Stimulated activated CD4-positive, alpha-beta T cell treated with anti-CD3 and anti-CD28 coated beads, TNF-alpha, amount 100 ng/mL, for 4 hours (primary cell): ENCODE measurements at regions not wholly inside any gene's neighbourhood (a gene's known extent, or its start where the extent isn't known, plus 50 kb on each side); places are given as distances from the start of the nearest gene placed in this dataset.
A peak's percentile ranks its signal among the peaks of the same experiment; 100 is the strongest.
"Not testable (repeated sequence)": the region's sequence is repeated elsewhere in the genome, so short reads cannot be mapped to it uniquely, and the experiment has no call there.

Experiments used
- DNase-seq, 3 experiments: peaks; one replicate each; pipeline ENCODE4 v3.0.0-alpha.2; 2020; ENCODE audit warnings: low read depth in 3 of 3

GRCh38 chr1:172837816-172838679 lies 179.1 kb downstream of the FASLG start:
- DNase-seq = peak in 1 of 3 experiments; percentile 13

GRCh38 chr1:172838680-172839313 lies 179.9 kb downstream of the FASLG start:
- DNase-seq = no peak

DNA sequence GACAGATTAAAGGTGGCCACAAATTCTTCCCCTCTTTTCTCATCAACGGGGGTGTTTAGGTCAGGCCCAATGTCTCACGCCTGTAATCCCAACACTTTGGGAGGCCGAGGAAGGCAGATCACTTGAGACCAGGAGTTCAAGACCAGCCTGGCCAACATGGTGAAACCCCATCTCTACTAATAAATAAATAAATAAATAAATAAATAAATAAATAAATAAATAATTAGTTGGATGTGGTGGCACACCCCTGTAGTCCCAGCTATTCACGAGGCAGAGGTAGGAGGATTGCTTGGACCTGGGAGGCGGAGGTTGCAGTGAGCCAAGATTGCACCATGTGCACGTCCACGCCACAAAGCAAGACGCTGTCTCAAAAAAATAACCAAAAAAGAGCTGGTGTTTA lies 180.7 kb downstream of the FASLG start:
- DNase-seq = not testable (repeated sequence)

DNA sequence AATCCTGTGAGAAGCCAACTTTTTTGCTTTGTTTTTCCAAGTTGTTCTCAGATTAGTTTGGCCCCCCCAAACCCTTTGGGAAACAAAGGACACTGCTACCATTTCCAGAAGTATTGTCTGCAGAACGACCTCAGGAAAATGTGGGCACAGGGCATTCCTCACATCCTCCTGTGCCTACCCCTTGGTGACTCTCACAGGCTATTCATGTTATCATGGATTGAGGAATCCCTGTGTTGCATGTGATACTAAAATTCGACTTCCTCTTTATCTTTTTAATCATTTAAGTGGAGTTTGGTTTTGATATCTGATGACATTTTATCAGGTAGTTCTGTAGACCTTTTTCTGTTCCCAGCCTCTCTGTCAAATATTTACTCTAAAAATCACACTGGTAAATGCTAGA lies 184.5 kb downstream of the FASLG start:
- DNase-seq = no peak

DNA sequence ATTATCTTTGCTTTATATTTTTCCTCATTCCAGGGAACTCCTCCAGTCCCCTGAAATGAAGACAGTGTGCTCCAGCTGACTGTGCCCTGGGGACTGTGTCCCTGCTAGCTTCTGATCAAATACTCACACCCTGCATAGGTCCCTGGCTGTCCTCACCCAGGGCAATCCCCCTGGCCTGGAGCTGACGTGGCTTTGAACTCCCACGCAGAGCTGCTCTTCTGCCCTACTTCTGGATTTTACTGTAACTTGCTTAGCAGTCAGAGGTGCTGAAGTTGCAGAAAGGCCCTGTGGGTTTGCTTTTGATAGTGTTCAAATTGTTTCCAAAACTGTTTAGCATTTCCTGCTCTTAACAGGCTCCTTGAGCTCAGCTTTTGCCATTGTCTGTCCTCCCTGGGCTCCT lies 186.5 kb downstream of the FASLG start:
- DNase-seq = peak; percentile 15 to 41 (median 19)

GRCh38 chr1:172845865-172846264 lies 187.0 kb downstream of the FASLG start:
- no peak for DNase-seq

GRCh38 chr1:172847814-172848213 lies 188.9 kb downstream of the FASLG start:
- DNase-seq = not testable (repeated sequence)

DNA sequence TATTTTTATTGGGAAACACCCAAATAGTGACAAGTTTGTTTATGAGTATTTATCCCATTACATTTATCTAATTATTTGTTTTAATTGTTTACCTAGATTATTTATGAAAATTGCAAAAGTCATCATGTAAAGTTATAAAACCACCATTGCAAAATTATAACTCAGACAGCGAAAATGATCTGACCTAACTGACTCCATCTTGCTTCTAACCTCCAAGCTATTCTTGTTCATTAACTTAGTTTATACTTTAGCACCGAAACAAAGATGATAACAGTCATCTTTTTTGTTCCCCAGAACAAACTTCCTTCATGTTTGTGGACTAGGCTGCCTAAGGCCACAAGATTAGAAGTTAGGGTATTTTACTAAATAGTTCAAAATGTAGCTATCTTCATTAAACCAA lies 190.8 kb downstream of the FASLG start:
- no peak for DNase-seq

DNA sequence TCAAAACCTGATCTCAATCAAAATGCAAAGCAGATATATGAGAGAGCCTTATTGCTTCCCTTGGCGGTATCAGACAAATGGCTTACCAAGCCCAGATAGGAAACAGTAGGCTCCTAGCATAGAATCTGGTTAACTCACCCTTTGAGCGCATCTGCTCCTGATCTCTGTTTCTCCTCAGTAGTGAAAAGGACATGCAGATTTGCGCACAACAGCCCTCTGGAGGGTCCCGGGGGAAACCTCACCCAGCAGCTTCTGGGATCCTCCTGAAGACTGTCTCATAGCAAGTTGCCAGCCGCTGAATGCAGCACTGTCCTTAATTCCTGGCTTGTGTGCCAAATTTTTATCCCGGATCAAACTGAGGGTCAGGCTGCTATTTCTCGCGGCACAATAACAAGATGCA lies 192.2 kb downstream of the FASLG start:
- no peak for DNase-seq

DNA sequence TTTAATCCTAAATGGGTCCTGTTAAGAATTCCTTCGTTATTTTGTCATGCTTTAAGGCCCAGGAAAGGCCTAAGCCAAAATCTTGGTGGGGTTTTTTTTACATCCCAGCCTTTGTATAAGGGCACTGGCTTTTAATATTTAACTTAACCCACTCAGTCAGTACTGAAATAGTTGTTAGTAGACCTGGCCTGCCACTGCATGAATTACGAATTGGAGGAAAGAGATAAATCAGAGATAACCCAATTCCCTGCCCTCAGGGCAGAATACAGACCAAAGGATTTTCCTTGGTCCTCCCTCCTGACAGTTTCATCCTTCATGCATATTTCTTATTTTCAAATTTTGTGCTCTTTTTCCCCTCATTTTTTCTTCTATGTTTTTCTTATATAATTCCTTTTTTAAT lies 193.0 kb downstream of the FASLG start:
- no peak for DNase-seq

GRCh38 chr1:172855983-172856382 lies 194.8 kb downstream of the TNFSF18 start:
- not testable (repeated sequence) for DNase-seq

DNA sequence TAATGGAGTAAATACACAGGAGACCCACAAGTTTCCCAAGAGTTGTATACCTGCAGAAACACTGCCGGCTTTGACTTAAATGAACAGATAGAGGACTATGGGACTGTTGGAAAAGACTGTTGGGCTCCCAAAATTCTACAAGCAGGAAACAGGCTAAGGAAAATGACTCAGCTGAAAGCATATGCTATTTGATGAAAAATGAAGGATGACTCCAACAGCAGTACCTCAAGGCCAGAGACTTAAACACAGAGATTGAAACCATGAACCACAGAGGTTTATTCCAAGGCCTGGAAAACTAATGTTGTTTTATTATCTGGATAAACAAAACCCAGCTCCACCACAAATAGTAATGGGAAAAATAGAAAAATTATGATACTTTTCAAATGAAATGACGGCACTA lies 187.7 kb downstream of the TNFSF18 start:
- no peak for DNase-seq

DNA sequence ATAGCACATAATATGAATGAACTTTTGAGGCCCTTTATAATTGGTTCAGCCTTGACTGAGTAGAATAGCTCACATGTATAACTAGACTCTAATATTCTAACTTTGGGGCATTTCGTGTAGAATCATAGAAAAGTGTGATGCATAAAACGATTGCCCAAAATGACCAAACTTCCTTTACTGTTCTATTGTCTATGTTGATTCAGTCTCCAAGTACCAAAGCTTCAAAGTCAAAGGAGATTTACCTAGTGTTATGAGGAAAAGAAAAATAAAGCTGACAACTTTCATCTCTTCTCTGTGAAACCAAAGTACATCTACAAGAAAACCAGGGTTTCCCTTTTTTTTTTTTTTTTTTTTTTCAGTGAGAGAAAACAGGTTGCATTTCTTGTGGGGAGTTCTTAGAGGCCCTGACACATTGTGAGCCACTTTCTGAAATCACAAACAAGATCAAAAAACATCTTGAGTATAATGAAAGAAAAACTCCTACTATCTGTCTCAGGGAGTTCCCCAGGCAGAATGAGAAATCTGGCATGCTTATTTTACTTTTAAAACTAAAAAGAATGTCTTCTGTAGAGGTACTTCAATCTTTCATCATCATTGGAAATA lies 183.4 kb downstream of the TNFSF18 start:
- DNase-seq = no peak

DNA sequence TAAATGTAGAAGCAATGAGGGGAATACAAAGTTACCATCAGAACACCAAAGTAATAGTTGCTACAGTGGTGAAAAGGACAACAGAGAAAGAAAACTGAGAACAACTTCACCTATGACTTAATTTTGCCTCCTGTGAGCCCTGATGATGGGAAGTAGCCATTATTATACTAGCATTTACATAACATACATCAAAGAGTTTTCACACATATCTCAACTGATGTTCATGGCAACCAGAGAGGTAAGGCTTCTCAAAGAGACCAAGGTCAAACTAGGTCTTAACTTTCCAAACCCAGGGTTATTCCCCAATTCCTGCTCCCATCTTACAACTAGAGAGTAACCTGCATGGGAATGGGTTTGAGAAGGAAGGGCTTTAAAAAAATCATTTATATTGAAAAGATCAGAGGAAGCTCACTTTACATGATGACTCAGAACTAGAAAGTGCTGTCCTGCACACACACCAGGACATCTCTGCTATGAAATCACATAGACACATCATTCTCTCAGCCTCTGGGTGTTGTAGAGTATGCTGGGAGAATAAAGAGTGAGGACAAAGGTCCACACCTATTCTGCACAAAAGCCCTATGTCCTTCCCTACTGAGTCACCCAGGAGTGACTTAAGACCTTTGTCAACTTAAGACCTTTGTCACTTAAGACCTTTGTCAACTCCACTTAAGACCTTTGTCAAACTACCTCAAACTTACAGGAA lies 179.7 kb downstream of the TNFSF18 start:
- no peak for DNase-seq

- DNase-seq = no peak
These were observed 175.8 kb downstream of the TNFSF18 start for GRCh38 chr1:172874950-172875349.

GRCh38 chr1:172875892-172876291 lies 174.8 kb downstream of the TNFSF18 start:
- DNase-seq = no peak

- no peak for DNase-seq
These were observed 168.4 kb downstream of the TNFSF18 start for GRCh38 chr1:172882385-172882784.

DNA sequence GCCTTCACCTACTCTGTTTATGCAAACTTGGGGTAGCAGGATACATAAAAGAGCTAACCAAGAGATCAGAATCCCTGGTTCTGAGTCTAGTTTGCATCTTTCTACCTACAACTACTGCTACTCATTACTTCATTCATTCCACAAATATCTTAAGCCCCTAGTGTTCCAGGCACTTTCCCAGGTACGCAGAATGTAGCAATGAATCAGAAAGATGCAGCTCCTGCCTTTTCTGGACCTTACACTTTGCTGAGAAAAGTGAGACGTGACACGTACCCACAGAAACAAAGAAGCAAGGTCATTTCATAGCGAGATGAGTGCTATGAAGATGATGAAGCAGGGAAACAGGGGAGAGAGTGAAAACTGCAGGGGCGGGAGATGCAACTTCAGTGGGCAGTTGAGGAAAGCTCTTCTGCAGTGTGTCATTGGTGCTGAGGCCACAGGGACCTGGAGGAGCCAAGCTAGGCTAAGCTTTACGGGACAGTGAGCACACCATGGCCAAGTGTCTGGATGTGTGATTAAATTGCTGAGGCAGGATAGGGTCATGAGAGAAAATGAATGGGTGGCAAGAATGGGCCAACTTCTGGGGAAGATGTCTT lies 167.9 kb downstream of the TNFSF18 start:
- no peak for DNase-seq

DNA sequence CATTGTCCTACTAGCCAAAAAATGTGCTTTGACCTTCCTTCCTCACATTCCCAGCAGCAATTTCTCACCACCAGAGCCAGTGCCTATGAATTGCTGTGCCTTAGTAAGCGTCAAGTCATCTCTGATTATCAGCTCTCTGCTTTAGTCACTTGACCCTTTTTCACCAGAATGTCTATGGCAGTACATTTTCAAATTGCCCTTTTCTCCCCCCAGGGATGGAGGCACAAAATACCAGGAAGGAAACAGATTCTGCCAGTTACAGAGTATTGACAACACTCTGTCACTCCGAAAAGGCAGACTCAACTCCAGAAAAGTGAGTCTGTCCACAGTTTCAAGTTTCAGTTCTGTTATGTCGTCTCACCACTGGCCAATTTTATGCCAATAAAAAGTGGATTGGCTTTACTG lies 167.4 kb downstream of the TNFSF18 start:
- DNase-seq = no peak

GRCh38 chr1:172883844-172884243 lies 166.9 kb downstream of the TNFSF18 start:
- no peak for DNase-seq

DNA sequence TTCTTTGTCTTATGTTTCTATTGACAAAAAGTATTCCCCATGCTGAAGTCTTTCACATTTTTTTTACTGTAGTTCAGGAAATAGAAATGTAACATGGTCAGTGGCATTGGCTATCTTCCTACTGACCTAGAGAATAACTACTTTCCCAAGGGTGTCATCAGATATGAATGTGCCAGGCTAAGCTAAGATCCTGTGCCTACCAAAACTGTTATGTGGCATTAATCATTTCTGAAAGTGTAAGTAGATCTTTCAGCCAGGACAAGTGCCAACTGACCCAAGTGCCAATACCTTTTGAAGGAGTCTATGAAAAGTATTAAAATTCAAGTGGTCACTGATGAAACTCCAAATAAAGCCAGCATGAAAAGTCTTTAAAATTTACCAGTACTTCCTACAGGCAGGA lies 165.3 kb downstream of the TNFSF18 start:
- DNase-seq = no peak

DNA sequence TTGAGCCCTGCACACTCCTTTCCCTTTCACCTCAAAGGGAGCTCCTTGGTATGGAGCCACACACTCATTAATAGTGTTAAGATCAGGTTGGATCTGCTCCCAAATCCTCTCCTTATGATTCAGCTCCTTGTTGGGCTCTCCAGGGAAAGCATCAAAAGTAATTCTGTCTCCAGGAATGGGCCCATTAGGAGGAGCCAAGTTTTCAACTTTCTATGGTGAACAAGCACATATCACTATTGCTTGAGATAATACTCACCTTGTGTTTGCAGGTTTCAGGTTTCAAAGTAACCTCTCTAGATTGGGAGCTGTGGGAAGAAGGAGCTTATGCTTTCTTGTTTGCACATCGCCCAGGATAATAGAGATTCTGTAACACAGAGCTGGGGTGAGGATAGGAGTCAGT lies 164.8 kb downstream of the TNFSF18 start:
- no peak for DNase-seq
